ENCODE measurements at regions not wholly inside any gene's neighbourhood (a gene's known extent, or its start where the extent isn't known, plus 50 kb on each side); places are given as distances from the start of the nearest gene placed in this dataset.

DNA sequence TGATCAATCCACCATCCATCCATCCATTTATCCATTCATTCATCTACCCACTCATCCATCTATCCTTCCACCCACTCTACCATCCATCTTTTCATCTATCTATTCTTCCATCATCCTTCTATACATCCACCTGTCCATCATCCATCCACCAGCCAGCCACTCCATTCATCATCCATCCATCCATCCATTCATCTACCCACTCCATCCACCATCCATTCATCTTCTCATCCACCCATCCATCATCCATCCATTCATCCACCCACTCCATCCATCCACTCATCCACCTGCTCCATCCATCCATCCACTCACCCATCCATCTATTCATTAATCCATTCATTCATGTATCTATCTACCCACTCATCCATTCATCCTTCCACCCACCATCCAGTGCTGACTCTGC lies 127.9 kb upstream of the TMPRSS2 start:
- no peak overlapping the region for H3K9ac ChIP-seq (replicated peaks in 1 of 4; ENCODE audit: extremely low read depth in 1 of 4, low read depth in 3 of 4, low read length in 3 of 4)
- H2BK15ac ChIP-seq (ENCODE audit: low read length), result no peak overlapping the region
- no peak overlapping the region for H3K4ac ChIP-seq (replicated peaks; ENCODE audit: insufficient read length, low read depth, low read length)
- no peak overlapping the region for H3K14ac ChIP-seq (ENCODE audit: insufficient read length)
- peak overlapping the region; percentile 51 for H3K56ac ChIP-seq (replicated peaks; ENCODE audit: insufficient read length, low read depth, low read length)
- no peak for DNase-seq (ENCODE audit: low read depth in 1 of 2, low spot score in 2 of 2)
- H3K79me1 ChIP-seq (ENCODE audit: low read depth, low read length), result no peaks in the 10 kb centered on the region
- no peak overlapping the region for H3K23ac ChIP-seq (ENCODE audit: insufficient read length)
- no peak overlapping the region for H3K27ac ChIP-seq (ENCODE audit: low read depth, low read length)
- H3K4me3 ChIP-seq (ENCODE audit: extremely low read depth in 1 of 4, insufficient read depth in 2 of 4, low read depth in 3 of 4, low read length in 4 of 4), result no peak overlapping the region
- no peak overlapping the region for H4K8ac ChIP-seq (ENCODE audit: extremely low read depth, insufficient read depth, low read length)
- H4K20me1 ChIP-seq (replicated peaks in 1 of 2; ENCODE audit: control insufficient read depth in 1 of 2, insufficient read depth in 2 of 2, low read length in 2 of 2), result peaks cover 0 to 2% of the 10 kb centered on the region in 2 experiments
- no peak overlapping the region for H2BK5ac ChIP-seq (ENCODE audit: low read depth, low read length)
- peaks cover 7% of the 10 kb centered on the region; the same call in 1 of the 2 replicates for H3K23me2 ChIP-seq (ENCODE audit: low read depth, low read length)
- H2BK20ac ChIP-seq (ENCODE audit: low read length), result no peak overlapping the region
- H3K18ac ChIP-seq (ENCODE audit: extremely low read depth, low read length), result no peak overlapping the region
- H2AFZ ChIP-seq (ENCODE audit: low read length), result no peak overlapping the region
- H3K9me3 ChIP-seq (ENCODE audit: insufficient read depth in 2 of 2, low read depth in 1 of 2, low read length in 1 of 2), result no peaks in the 10 kb centered on the region
- POLR2A ChIA-PET (ENCODE audit: partially characterized antibody), result no interaction called here
- FAIRE-seq, result no peak
- peaks cover 0 to 2% (median 0%) of the 10 kb centered on the region in 4 experiments; a peak in 1 of 7 replicates for H3K4me1 ChIP-seq (replicated peaks in 1 of 4; ENCODE audit: control insufficient read depth in 3 of 4, insufficient read depth in 4 of 4, low read length in 3 of 4)
- H4K91ac ChIP-seq (replicated peaks; ENCODE audit: insufficient read length, low read length), result no peak overlapping the region
- no peak overlapping the region for H4K5ac ChIP-seq (ENCODE audit: insufficient read length, low read depth, low read length)
- no peaks in the 10 kb centered on the region for H3K36me3 ChIP-seq (ENCODE audit: control insufficient read depth in 2 of 4, insufficient read depth in 4 of 4, low read length in 3 of 4)
- no peak overlapping the region for H2AK5ac ChIP-seq (ENCODE audit: low read depth, low read length)
- no peak overlapping the region for H2BK12ac ChIP-seq (ENCODE audit: low read depth, low read length)
- TF ChIP-seq CBX8 (IDR thresholded peaks at IDR 0.05; ENCODE audit: borderline replicate concordance, low read depth, low read length) (no peak), EZH2 (IDR thresholded peaks at IDR 0.05; ENCODE audit: low read depth, low read length, severe bottlenecking) (no peak), TBP (IDR thresholded peaks at IDR 0.05; ENCODE audit: low read depth, low read length) (no peak), CHD2 (IDR thresholded peaks at IDR 0.05; ENCODE audit: low read length) (no peak), KDM5A (IDR thresholded peaks at IDR 0.05; ENCODE audit: low read length) (no peak), HDAC6 (IDR thresholded peaks at IDR 0.05; ENCODE audit: low read depth, low read length) (no peak), RAD21 (IDR thresholded peaks at IDR 0.05 in 1 of 2, conservative IDR thresholded peaks at IDR 0.05 in 1 of 2; ENCODE audit: low read depth in 2 of 2, low read length in 2 of 2) (no peak), PHF8 (conservative IDR thresholded peaks at IDR 0.05; ENCODE audit: low read depth, low read length) (no peak), EGR1 (IDR thresholded peaks at IDR 0.05; ENCODE audit: borderline replicate concordance, low read depth, low read length) (no peak), ASH2L (IDR thresholded peaks at IDR 0.05; ENCODE audit: low read length) (no peak), TAF1 (IDR thresholded peaks at IDR 0.05; ENCODE audit: low read depth, low read length) (no peak)
- TF ChIP-seq, protein P1, sequence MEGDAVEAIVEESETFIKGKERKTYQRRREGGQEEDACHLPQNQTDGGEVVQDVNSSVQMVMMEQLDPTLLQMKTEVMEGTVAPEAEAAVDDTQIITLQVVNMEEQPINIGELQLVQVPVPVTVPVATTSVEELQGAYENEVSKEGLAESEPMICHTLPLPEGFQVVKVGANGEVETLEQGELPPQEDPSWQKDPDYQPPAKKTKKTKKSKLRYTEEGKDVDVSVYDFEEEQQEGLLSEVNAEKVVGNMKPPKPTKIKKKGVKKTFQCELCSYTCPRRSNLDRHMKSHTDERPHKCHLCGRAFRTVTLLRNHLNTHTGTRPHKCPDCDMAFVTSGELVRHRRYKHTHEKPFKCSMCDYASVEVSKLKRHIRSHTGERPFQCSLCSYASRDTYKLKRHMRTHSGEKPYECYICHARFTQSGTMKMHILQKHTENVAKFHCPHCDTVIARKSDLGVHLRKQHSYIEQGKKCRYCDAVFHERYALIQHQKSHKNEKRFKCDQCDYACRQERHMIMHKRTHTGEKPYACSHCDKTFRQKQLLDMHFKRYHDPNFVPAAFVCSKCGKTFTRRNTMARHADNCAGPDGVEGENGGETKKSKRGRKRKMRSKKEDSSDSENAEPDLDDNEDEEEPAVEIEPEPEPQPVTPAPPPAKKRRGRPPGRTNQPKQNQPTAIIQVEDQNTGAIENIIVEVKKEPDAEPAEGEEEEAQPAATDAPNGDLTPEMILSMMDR (IDR thresholded peaks at IDR 0.05; ENCODE audit: control extremely low read depth in 1 of 3, insufficient read depth in 1 of 3, low read depth in 1 of 3, low read length in 3 of 3), result no peak
- H3K79me2 ChIP-seq (ENCODE audit: control insufficient read depth in 1 of 2, insufficient read depth in 2 of 2, low read length in 2 of 2), result no peaks in the 10 kb centered on the region
- no peak overlapping the region for H3K4me2 ChIP-seq (ENCODE audit: insufficient read depth in 1 of 2, low read depth in 2 of 2, low read length in 2 of 2)
- CTCF ChIA-PET (ENCODE audit: partially characterized antibody), result no interaction called here
- no peaks in the 10 kb centered on the region for H3K27me3 ChIP-seq (replicated peaks in 1 of 4; ENCODE audit: control insufficient read depth in 3 of 4, extremely low read depth in 1 of 4, insufficient read depth in 3 of 4, low read length in 3 of 4)
- H2BK120ac ChIP-seq (replicated peaks; ENCODE audit: low read depth, low read length), result no peak overlapping the region

All from H1 (cell line).